ENCODE measurements at regions not wholly inside any gene's neighbourhood (a gene's known extent, or its start where the extent isn't known, plus 50 kb on each side); places are given as distances from the start of the nearest gene placed in this dataset.

- TF ChIP-seq ZSCAN12 (CRISPR knock-in tag; IDR thresholded peaks at IDR 0.05) (no peak), ZSCAN25 (CRISPR knock-in tag; IDR thresholded peaks at IDR 0.05) (no peak), BRCA1 (CRISPR knock-in tag; IDR thresholded peaks at IDR 0.05) (no peak), CTCF (CRISPR knock-in tag; IDR thresholded peaks at IDR 0.05) (no peak), STAT6 (CRISPR knock-in tag; IDR thresholded peaks at IDR 0.05; ENCODE audit: borderline replicate concordance) (no peak), POLR2AphosphoS5 (IDR thresholded peaks at IDR 0.05; ENCODE audit: low read depth, low read length) (no peak), CREB1 (IDR thresholded peaks at IDR 0.05) (no peak), CREB1 (CRISPR knock-in tag; IDR thresholded peaks at IDR 0.05) (no peak), POLR2AphosphoS2 (IDR thresholded peaks at IDR 0.05; ENCODE audit: low read depth, low read length) (no peak), JUND (CRISPR knock-in tag; IDR thresholded peaks at IDR 0.05) (no peak), CHD4 (IDR thresholded peaks at IDR 0.05; ENCODE audit: borderline replicate concordance, low read length) (no peak), PAX8 (CRISPR knock-in tag; IDR thresholded peaks at IDR 0.05; ENCODE audit: borderline replicate concordance) (no peak), KDM6A (CRISPR knock-in tag; IDR thresholded peaks at IDR 0.05; ENCODE audit: low read depth) (no peak), EZH2 (conservative IDR thresholded peaks at IDR 0.05; ENCODE audit: low read depth, low read length) (no peak)
Measured at GRCh38 chr9:21616082-21616778, 134.1 kb upstream of the IFNE start.

All from HepG2 (cell line).